ENCODE measurements at regions not wholly inside any gene's neighbourhood (a gene's known extent, or its start where the extent isn't known, plus 50 kb on each side); places are given as distances from the start of the nearest gene placed in this dataset.

DNA sequence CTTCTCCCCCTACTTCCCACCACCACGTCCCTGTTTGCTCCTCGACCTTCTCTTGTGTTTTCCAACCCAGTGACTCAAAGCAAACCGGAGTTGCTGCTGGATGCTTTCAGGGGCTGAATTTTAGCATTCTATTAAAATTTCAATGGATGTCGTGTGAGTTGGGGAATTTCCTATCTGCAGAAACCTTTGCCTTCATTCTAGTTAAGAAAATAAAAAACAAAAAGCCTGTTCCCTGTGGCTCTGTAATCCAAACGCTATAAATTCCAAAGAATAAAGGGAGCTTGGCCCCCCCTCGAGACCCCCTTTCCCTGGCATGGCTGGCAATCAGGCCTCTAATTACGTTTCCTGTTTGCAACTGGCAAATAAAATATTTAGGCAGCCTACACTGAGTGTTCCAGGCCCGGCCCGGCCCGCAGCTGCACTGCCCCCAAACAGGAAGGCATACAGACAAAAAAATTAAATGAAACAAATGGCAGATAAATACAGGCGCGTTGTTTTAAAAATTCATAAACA, 139.4 kb upstream of the PPP1R26 start:
- ChIA-PET POLR2A (no interaction called here), CTCF (interaction anchor here (0.6 kb wide), 1 partner anchor 20 kb away, joined by 4 read pairs; no protein-coding TSS in a partner anchor)
- TF ChIP-seq CTBP1 (IDR thresholded peaks at IDR 0.05; ENCODE audit: borderline replicate concordance) (no peak), NFRKB (IDR thresholded peaks at IDR 0.05) (no peak), TARDBP (IDR thresholded peaks at IDR 0.05) (no peak), FOXA1 (IDR thresholded peaks at IDR 0.05) (no peak), FOXM1 (IDR thresholded peaks at IDR 0.05; ENCODE audit: borderline replicate concordance) (no peak), ARNT (IDR thresholded peaks at IDR 0.05) (no peak), SUZ12 (IDR thresholded peaks at IDR 0.05) (no peak), ZNF384 (IDR thresholded peaks at IDR 0.05) (no peak), FOXK2 (IDR thresholded peaks at IDR 0.05) (no peak), BHLHE40 (IDR thresholded peaks at IDR 0.05; ENCODE audit: borderline replicate concordance) (no peak), HDGF (IDR thresholded peaks at IDR 0.05; ENCODE audit: borderline replicate concordance) (no peak), L3MBTL2 (conservative IDR thresholded peaks at IDR 0.05) (no peak), SP1 (IDR thresholded peaks at IDR 0.05) (no peak), LEF1 (IDR thresholded peaks at IDR 0.05; ENCODE audit: borderline replicate concordance) (no peak), ELF4 (IDR thresholded peaks at IDR 0.05) (no peak)
- TF ChIP-seq, protein P1, sequence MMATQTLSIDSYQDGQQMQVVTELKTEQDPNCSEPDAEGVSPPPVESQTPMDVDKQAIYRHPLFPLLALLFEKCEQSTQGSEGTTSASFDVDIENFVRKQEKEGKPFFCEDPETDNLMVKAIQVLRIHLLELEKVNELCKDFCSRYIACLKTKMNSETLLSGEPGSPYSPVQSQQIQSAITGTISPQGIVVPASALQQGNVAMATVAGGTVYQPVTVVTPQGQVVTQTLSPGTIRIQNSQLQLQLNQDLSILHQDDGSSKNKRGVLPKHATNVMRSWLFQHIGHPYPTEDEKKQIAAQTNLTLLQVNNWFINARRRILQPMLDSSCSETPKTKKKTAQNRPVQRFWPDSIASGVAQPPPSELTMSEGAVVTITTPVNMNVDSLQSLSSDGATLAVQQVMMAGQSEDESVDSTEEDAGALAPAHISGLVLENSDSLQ (IDR thresholded peaks at IDR 0.05), result no peak
- no peak for DNase-seq (ENCODE audit: extremely low spot score)

DNA sequence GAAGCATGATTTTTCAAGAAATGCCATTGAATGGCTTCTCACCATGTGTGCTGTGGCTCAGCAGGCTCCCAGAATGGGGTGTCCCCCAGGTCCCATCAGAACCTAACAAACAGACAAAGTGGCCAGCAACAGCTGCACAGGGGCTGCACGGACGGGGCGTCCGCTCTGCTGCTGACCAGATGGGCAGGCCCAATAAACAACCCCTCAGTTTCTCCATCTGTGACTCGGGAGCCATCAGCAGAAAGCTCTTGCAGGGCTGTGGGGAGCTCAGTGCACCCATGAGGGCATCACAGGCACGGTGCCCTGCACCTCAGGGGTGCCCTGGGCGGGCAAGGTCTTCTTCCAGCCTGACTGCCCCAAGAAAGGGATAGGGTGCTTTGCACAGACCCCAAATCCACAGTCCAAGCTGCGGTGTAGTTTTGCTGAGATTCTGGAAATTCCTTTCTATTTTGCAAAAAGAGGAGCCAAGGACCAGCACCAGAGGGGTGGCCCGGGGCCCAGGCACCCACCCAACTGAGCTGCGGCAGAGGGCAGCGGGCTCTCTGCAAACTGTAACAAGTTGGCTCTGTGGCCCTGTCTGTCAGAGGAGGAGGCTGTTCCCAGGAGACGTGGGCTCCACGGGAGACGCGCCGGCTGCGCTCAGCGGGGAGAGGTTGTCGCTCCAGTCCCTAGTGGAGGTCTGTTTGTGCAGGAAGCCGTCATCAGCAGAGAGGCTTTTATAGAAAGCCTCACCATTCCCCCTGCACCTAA, 138.7 kb upstream of the PPP1R26 start:
- TF ChIP-seq FOXA1 (IDR thresholded peaks at IDR 0.05) (no peak), ARNT (IDR thresholded peaks at IDR 0.05) (no peak), L3MBTL2 (conservative IDR thresholded peaks at IDR 0.05) (no peak), ELF4 (IDR thresholded peaks at IDR 0.05) (no peak), HDGF (IDR thresholded peaks at IDR 0.05; ENCODE audit: borderline replicate concordance) (no peak), CTBP1 (IDR thresholded peaks at IDR 0.05; ENCODE audit: borderline replicate concordance) (no peak), SP1 (IDR thresholded peaks at IDR 0.05) (no peak), BHLHE40 (IDR thresholded peaks at IDR 0.05; ENCODE audit: borderline replicate concordance) (no peak)
- DNase-seq (ENCODE audit: extremely low spot score), result no peak
- ChIA-PET POLR2A (no interaction called here), CTCF (interaction anchor here (0.6 to 0.7 kb wide), 2 partner anchors 20 to 50 kb away, joined by 3 to 4 read pairs; no protein-coding TSS in a partner anchor)

DNA sequence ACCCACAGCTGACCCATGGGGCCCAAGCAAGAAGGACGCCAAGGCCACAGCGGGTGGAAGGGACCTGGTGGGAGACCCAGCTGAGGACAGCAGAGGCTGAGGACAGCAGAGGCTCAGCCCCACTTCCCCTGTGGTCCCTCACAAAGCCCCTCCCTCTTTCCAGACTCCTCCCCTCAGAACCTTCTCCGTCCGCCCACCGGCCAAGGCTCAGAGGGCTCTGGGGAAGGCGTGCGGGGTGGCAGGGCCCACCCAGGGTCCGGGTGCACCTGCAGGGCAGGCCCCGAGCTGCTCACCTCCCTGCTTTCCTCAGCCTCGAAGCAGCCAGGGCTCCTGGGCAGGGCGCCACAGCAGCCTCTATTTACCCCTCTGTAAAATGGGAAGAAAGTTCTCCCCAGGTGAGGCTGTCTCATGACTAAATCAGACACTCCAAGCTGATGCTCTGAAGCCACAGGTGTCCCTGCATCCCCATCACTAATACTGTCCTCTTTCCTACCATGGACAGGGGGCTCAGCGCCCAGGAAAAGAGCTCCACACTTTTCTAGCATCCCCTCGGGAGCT, 137.9 kb upstream of the PPP1R26 start:
- CTCF ChIA-PET, result interaction anchor here (0.6 to 1.6 kb wide), 2 partner anchors 105 to 252 kb away, joined by 3 to 4 read pairs; no protein-coding TSS in a partner anchor
- POLR2A ChIA-PET, result no interaction called here
- DNase-seq (ENCODE audit: extremely low spot score), result no peak
- TF ChIP-seq ELF4 (IDR thresholded peaks at IDR 0.05) (no peak), ARNT (IDR thresholded peaks at IDR 0.05) (no peak)

DNA sequence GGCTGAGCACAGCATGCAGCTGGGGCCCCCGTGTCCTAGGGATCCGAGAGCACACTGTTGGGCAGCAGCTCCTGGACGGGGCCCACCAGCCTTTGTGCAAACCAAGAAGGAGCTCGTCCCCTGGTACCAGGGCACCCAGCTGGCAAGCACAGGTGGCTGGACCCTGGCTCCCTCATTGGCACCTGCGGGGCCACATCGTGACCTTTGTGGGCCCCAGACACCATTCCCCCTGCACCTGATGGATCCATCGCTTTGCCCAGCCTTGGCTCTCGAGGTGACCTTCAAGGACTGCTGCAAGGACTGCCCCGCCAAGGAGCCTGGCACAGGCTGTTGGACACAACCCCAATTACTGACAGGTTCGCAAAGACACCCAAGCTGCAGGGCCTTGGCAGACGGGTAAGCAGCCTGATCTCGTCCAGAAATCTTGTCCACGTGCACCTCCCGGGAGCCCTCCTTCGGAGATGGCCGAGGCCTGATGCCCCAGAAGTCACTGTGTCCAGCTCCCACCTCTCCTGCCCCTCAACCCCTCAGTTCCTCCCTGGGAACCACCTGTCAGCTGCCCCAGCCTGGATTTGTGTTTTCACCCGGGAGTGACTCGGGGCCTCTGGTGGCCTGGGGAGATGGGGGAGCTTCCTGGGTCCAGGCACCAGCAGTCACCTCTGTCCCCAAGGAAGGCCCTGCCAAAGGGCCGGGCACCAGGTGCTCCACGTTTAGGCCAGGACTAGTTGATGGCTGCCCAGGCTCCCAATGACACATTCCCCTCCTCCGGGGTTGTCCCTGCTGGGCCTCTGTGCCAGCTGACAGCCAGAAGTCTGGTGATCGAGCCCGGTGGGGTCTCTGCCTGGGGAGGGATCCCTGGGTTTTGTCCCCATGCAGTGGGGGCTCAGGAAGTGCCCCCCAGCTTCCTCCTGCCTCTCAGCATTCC, 137.1 kb upstream of the PPP1R26 start:
- TF ChIP-seq ZNF384 (IDR thresholded peaks at IDR 0.05), result no peak
- no peak for TF ChIP-seq FOXA1 (IDR thresholded peaks at IDR 0.05)
- TF ChIP-seq TARDBP (IDR thresholded peaks at IDR 0.05), result no peak
- TF ChIP-seq BHLHE40 (IDR thresholded peaks at IDR 0.05; ENCODE audit: borderline replicate concordance), result no peak
- no peak for TF ChIP-seq SUZ12 (IDR thresholded peaks at IDR 0.05)
- no peak for TF ChIP-seq L3MBTL2 (conservative IDR thresholded peaks at IDR 0.05)
- no peak for TF ChIP-seq SP1 (IDR thresholded peaks at IDR 0.05)
- TF ChIP-seq FOXM1 (IDR thresholded peaks at IDR 0.05; ENCODE audit: borderline replicate concordance), result no peak
- no peak for TF ChIP-seq CTBP1 (IDR thresholded peaks at IDR 0.05; ENCODE audit: borderline replicate concordance)
- TF ChIP-seq HDGF (IDR thresholded peaks at IDR 0.05; ENCODE audit: borderline replicate concordance), result no peak
- no peak for TF ChIP-seq ARNT (IDR thresholded peaks at IDR 0.05)
- TF ChIP-seq, protein P1 (IDR thresholded peaks at IDR 0.05), result no peak
- no peak for TF ChIP-seq ELF4 (IDR thresholded peaks at IDR 0.05)
- no peak for TF ChIP-seq NFRKB (IDR thresholded peaks at IDR 0.05)
- ChIA-PET CTCF (interaction anchor here (0.6 to 1.6 kb wide), 2 partner anchors 105 to 253 kb away, joined by 3 to 4 read pairs; no protein-coding TSS in a partner anchor), POLR2A (no interaction called here)
- no peak for DNase-seq (ENCODE audit: extremely low spot score)

DNA sequence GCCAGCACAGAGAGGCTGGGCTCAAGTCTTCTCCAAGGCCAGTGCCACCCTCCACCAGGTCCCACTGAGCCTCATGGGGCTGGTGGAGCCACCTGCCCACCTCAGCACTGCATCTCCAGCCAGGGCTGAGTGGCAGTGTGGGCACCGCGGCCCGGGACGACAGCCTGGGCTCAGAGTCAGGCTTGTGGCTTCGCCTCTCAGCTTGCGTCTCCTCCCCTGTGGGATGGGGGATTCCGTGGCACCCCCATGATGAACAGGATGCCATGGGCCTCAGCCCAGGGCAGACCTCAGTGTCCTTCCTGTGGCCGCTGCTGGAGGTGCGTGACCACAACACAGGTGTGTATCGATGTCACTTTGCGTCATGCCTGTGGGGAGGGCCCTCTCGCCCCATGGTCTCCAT, 136.4 kb upstream of the PPP1R26 start:
- CTCF ChIA-PET, result interaction anchor here (1.6 kb wide), 1 partner anchor 254 kb away, joined by 3 read pairs; no protein-coding TSS in a partner anchor
- POLR2A ChIA-PET, result no interaction called here
- no peak for DNase-seq (ENCODE audit: extremely low spot score)
- TF ChIP-seq TARDBP (IDR thresholded peaks at IDR 0.05), result no peak
- no peak for TF ChIP-seq NFRKB (IDR thresholded peaks at IDR 0.05)
- TF ChIP-seq L3MBTL2 (conservative IDR thresholded peaks at IDR 0.05), result no peak
- no peak for TF ChIP-seq FOXK2 (IDR thresholded peaks at IDR 0.05)
- no peak for TF ChIP-seq FOXM1 (IDR thresholded peaks at IDR 0.05; ENCODE audit: borderline replicate concordance)
- TF ChIP-seq CTBP1 (IDR thresholded peaks at IDR 0.05; ENCODE audit: borderline replicate concordance), result no peak
- TF ChIP-seq, protein P1 (IDR thresholded peaks at IDR 0.05), result no peak
- no peak for TF ChIP-seq BHLHE40 (IDR thresholded peaks at IDR 0.05; ENCODE audit: borderline replicate concordance)
- no peak for TF ChIP-seq ELF4 (IDR thresholded peaks at IDR 0.05)
- no peak for TF ChIP-seq SP1 (IDR thresholded peaks at IDR 0.05)
- TF ChIP-seq ZNF384 (IDR thresholded peaks at IDR 0.05), result no peak

All from HEK293T (cell line).